Astrocyte (in vitro differentiated cells and primary cell): ENCODE measurements at regions not wholly inside any gene's neighbourhood (a gene's known extent, or its start where the extent isn't known, plus 50 kb on each side); places are given as distances from the start of the nearest gene placed in this dataset.

Experiments
- DNase-seq: peaks from one replicate; pipeline ENCODE4 v3.0.0-alpha.2; 2010; ENCODE audit warnings: low read depth
- FAIRE-seq: peaks from 2 replicates; lab custom pipeline; 2011; peaks lifted over from hg19 to GRCh38; lab: Jason Lieb, UNC
- H2AFZ ChIP-seq: 2 replicates; pipeline ENCODE4 v1.6.0; 2012; ENCODE audit warnings: low read depth, low read length, inconsistent platforms
- H3K27ac ChIP-seq: 2 replicates; pipeline ENCODE4 v1.5.1; 2011; ENCODE audit warnings: low read depth, low read length, inconsistent platforms
- H3K27me3 ChIP-seq: 2 replicates; pipeline ENCODE4 v1.6.0; 2011; ENCODE audit warnings: low read length, inconsistent platforms; ENCODE audit not compliant: insufficient read depth
- H3K36me3 ChIP-seq: 2 replicates; pipeline ENCODE4 v1.5.1; 2011; ENCODE audit warnings: low read length, inconsistent platforms; ENCODE audit not compliant: insufficient read depth
- H3K4me1 ChIP-seq: 2 replicates; pipeline ENCODE4 v1.5.1; 2011; ENCODE audit warnings: low read length, inconsistent platforms; ENCODE audit not compliant: insufficient read depth
- H3K4me2 ChIP-seq: 2 replicates; pipeline ENCODE4 v1.6.0; 2012; ENCODE audit warnings: low read length, inconsistent platforms
- H3K4me3 ChIP-seq: 2 replicates; pipeline ENCODE4 v1.5.1; 2011; ENCODE audit warnings: low read depth, mild to moderate bottlenecking, low read length, inconsistent platforms; ENCODE audit not compliant: insufficient read depth
- H3K79me2 ChIP-seq: 2 replicates; pipeline ENCODE4 v1.6.0; 2012; ENCODE audit warnings: mild to moderate bottlenecking, low read length, inconsistent platforms; ENCODE audit not compliant: insufficient read depth
- H3K9ac ChIP-seq: 2 replicates; pipeline ENCODE4 v1.6.0; 2012; ENCODE audit warnings: mild to moderate bottlenecking, low read length, inconsistent platforms
- H3K9me3 ChIP-seq: 2 replicates; pipeline ENCODE4 v1.5.1; 2012; ENCODE audit warnings: low read depth, mild to moderate bottlenecking, low read length, inconsistent platforms; ENCODE audit not compliant: insufficient read depth
- H4K20me1 ChIP-seq: 2 replicates; pipeline ENCODE4 v1.6.0; 2012; ENCODE audit warnings: low read length, inconsistent platforms; ENCODE audit not compliant: insufficient read depth
- H3K27ac Mint-ChIP-seq: one replicate; pipeline ENCODE4 v1.8.0; 2021; ENCODE audit warnings: mild to moderate bottlenecking, mixed read lengths; ENCODE audit not compliant: unreplicated experiment
- H3K27me3 Mint-ChIP-seq: one replicate; pipeline ENCODE4 v1.8.0; 2021; ENCODE audit warnings: low read depth, mixed read lengths; ENCODE audit not compliant: unreplicated experiment
- H3K36me3 Mint-ChIP-seq: one replicate; pipeline ENCODE4 v1.8.0; 2021; ENCODE audit warnings: low read depth, mixed read lengths; ENCODE audit not compliant: unreplicated experiment
- H3K4me1 Mint-ChIP-seq: one replicate; pipeline ENCODE4 v1.8.0; 2021; ENCODE audit warnings: low read depth, mixed read lengths; ENCODE audit not compliant: unreplicated experiment
- H3K4me3 Mint-ChIP-seq: one replicate; pipeline ENCODE4 v1.8.0; 2021; ENCODE audit warnings: mild to moderate bottlenecking, moderate library complexity, mixed read lengths; ENCODE audit not compliant: unreplicated experiment
- H3K9me3 Mint-ChIP-seq: one replicate; pipeline ENCODE4 v1.8.0; 2021; ENCODE audit warnings: mild to moderate bottlenecking, mixed read lengths; ENCODE audit not compliant: unreplicated experiment
- EZH2 ChIP-seq: IDR thresholded peaks from 2 replicates; pipeline ENCODE4 v1.6.1; 2012; ENCODE audit warnings: mild to moderate bottlenecking, low read length, inconsistent platforms; ENCODE audit not compliant: insufficient read depth
- TF ChIP-seq, protein P1 (sequence below): IDR thresholded peaks from 2 replicates; pipeline ENCODE4 v1.5.1; 2011; ENCODE audit warnings: low read depth, mild to moderate bottlenecking, inconsistent platforms, low read length, moderate library complexity; ENCODE audit not compliant: insufficient read depth

GRCh38 chr3:187998611-187999010, 155.3 kb upstream of the LPP start:
- Histone ChIP-seq H3K79me2 (no peaks in the 10 kb centered on the region), H3K36me3 (no peaks in the 10 kb centered on the region), H3K27me3 (no peaks in the 10 kb centered on the region), H3K4me1 (peaks cover 20% of the 10 kb centered on the region), H3K9me3 (no peaks in the 10 kb centered on the region), H4K20me1 (no peaks in the 10 kb centered on the region), H3K27ac (no peak overlapping the region), H3K9ac (no peak overlapping the region), H3K4me3 (no peak overlapping the region), H2AFZ (no peak overlapping the region), H3K4me2 (no peak overlapping the region)
- DNase-seq = no peak
- Mint-ChIP-seq H3K4me3 (no peak overlapping the region), H3K36me3 (no peaks in the 10 kb centered on the region), H3K27me3 (peaks cover 4% of the 10 kb centered on the region), H3K4me1 (peaks cover 33% of the 10 kb centered on the region), H3K9me3 (peaks cover 2% of the 10 kb centered on the region), H3K27ac (no peak overlapping the region)
- TF ChIP-seq, protein P1, sequence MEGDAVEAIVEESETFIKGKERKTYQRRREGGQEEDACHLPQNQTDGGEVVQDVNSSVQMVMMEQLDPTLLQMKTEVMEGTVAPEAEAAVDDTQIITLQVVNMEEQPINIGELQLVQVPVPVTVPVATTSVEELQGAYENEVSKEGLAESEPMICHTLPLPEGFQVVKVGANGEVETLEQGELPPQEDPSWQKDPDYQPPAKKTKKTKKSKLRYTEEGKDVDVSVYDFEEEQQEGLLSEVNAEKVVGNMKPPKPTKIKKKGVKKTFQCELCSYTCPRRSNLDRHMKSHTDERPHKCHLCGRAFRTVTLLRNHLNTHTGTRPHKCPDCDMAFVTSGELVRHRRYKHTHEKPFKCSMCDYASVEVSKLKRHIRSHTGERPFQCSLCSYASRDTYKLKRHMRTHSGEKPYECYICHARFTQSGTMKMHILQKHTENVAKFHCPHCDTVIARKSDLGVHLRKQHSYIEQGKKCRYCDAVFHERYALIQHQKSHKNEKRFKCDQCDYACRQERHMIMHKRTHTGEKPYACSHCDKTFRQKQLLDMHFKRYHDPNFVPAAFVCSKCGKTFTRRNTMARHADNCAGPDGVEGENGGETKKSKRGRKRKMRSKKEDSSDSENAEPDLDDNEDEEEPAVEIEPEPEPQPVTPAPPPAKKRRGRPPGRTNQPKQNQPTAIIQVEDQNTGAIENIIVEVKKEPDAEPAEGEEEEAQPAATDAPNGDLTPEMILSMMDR = no peak
- TF ChIP-seq EZH2 = no peak
- FAIRE-seq = no peak

DNA sequence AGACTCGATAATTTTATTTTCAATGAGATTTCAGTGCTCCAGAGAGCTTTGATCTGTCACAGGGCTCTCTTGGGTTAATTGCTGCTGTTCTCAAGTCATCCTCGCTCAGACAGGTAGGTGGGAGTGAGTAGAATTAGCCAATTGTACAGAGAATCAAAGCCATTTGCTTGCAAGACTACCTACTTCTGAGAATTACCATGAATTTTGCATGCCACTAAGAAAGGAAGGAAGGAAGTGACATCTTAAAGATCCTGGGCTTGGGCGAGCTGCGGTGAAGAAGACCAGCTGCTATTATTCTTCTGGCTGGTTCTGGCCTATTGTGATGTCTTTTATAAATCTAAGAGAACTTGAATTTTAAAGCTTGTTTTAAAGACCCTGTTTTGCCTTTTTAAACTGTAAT, 154.1 kb upstream of the LPP start:
- no peak overlapping the region for H3K4me2 ChIP-seq
- H3K9me3 ChIP-seq = no peaks in the 10 kb centered on the region
- no peaks in the 10 kb centered on the region for H3K27me3 ChIP-seq
- DNase-seq (no peak), FAIRE-seq (no peak)
- Mint-ChIP-seq H3K27ac (no peak overlapping the region), H3K27me3 (peaks cover 4% of the 10 kb centered on the region), H3K36me3 (no peaks in the 10 kb centered on the region), H3K4me3 (no peak overlapping the region), H3K4me1 (peaks cover 23% of the 10 kb centered on the region), H3K9me3 (peaks cover 2% of the 10 kb centered on the region)
- peaks cover 9% of the 10 kb centered on the region for H3K4me1 ChIP-seq
- no peak overlapping the region for H3K4me3 ChIP-seq
- H4K20me1 ChIP-seq = no peaks in the 10 kb centered on the region
- H3K27ac ChIP-seq = no peak overlapping the region
- TF ChIP-seq, protein P1 = no peak
- TF ChIP-seq EZH2 = no peak
- H2AFZ ChIP-seq = no peak overlapping the region
- no peaks in the 10 kb centered on the region for H3K79me2 ChIP-seq
- no peaks in the 10 kb centered on the region for H3K36me3 ChIP-seq
- H3K9ac ChIP-seq = no peak overlapping the region

DNA sequence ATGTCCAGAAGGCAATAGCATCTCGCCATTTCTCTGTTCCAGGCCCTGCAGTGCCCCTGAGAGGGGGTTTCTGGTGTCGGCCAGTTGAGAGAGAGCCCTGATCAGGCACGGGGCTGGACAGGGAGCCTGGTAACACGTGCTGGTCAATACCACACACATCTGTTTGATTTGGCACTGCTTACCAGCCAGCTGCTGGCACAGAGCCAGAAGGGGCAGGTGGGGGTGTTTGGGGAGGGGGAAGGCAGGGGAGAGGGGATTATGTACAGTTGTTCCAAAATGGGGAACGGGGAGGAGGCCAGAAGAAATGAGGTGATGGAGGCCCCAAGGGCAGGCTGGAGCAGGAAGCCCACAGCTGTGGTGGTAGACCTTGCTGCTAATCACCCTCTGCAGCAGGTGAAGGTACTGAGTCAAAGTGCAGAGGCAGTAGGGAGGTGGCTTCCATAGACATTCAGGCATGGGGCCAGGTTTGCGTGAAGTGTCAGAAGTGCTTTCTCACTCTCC, 153.5 kb upstream of the LPP start:
- TF ChIP-seq, protein P1 = no peak
- no peak for TF ChIP-seq EZH2
- peaks cover 19% of the 10 kb centered on the region for H3K4me1 Mint-ChIP-seq
- H3K36me3 Mint-ChIP-seq = no peaks in the 10 kb centered on the region
- Histone ChIP-seq H3K9ac (no peak overlapping the region), H3K27me3 (no peaks in the 10 kb centered on the region), H3K4me2 (no peak overlapping the region), H3K4me3 (no peak overlapping the region), H3K4me1 (peaks cover 4% of the 10 kb centered on the region), H3K36me3 (no peaks in the 10 kb centered on the region), H2AFZ (no peak overlapping the region), H3K9me3 (no peaks in the 10 kb centered on the region), H3K79me2 (no peaks in the 10 kb centered on the region), H3K27ac (no peak overlapping the region), H4K20me1 (no peaks in the 10 kb centered on the region)
- FAIRE-seq = no peak
- peaks cover 2% of the 10 kb centered on the region for H3K9me3 Mint-ChIP-seq
- no peak for DNase-seq
- no peak overlapping the region for H3K4me3 Mint-ChIP-seq
- no peak overlapping the region for H3K27ac Mint-ChIP-seq
- H3K27me3 Mint-ChIP-seq = peaks cover 4% of the 10 kb centered on the region
